SW480 (cell line): ENCODE measurements at regions not wholly inside any gene's neighbourhood (a gene's known extent, or its start where the extent isn't known, plus 50 kb on each side); places are given as distances from the start of the nearest gene placed in this dataset.

Source experiments
- DNase-seq: peaks from one replicate; pipeline ENCODE4 v3.0.0-alpha.2; 2016; ENCODE audit warnings: low spot score

DNA sequence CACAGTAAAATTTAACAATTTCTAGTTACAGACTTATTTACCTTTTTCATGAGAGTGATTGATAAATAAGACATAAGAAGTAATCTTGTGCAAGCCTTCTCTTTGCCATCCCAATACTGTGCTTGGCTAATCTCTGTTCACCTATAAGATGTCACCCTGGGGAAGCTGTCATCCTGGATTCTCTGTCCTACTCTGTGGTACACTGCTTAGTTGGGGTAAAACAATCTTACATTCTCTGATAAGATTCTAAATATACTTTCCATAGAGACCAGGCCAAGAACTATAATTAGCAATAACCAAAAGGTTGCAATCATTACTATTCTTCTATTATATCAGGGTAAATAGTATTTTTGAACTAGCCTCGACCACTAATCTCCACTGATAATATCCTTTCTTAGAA, 1218.3 kb upstream of the CADM2 start:
- no peak for DNase-seq

GRCh38 chr3:83765956-83766355, 1192.8 kb upstream of the CADM2 start:
- DNase-seq: no peak

GRCh38 chr3:83769791-83770663, 1188.8 kb upstream of the CADM2 start:
- no peak for DNase-seq

- no peak for DNase-seq
These were observed 1188.0 kb upstream of the CADM2 start for GRCh38 chr3:83770664-83771402.

GRCh38 chr3:83802801-83803200, 1156.0 kb upstream of the CADM2 start:
- DNase-seq: no peak

- no peak for DNase-seq
These were observed 1151.3 kb upstream of the CADM2 start for GRCh38 chr3:83807511-83807910.

- no peak for DNase-seq
These were observed 1145.6 kb upstream of the CADM2 start for GRCh38 chr3:83813176-83813575.

GRCh38 chr3:83816653-83817052, 1142.1 kb upstream of the CADM2 start:
- DNase-seq: no peak

- DNase-seq: no peak
These were observed 1137.3 kb upstream of the CADM2 start for GRCh38 chr3:83821506-83821905.

GRCh38 chr3:83823095-83823494, 1135.7 kb upstream of the CADM2 start:
- DNase-seq: no peak

GRCh38 chr3:83835040-83835439, 1123.7 kb upstream of the CADM2 start:
- no peak for DNase-seq

DNA sequence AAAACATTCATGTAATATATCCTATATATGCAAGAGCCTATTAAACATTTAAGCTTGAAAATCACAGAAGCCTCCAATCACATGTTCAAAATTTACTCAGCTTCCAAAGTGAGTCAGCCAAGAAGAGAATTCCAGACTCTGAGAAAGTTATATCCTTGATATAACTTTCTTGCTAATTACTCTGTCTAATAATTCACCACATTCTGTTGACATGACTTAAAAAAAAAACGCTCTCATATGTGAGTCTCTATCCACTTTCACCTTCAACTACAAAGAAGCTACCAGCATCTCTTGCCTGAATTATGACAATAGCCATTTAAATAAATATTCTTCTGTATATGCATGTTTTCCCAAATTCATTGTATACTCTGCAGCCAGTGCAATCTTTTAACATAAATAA, 1116.3 kb upstream of the CADM2 start:
- no peak for DNase-seq

GRCh38 chr3:83843716-83844115, 1115.1 kb upstream of the CADM2 start:
- DNase-seq: no peak

- DNase-seq: no peak
These were observed 1109.6 kb upstream of the CADM2 start for GRCh38 chr3:83849106-83849730.

DNA sequence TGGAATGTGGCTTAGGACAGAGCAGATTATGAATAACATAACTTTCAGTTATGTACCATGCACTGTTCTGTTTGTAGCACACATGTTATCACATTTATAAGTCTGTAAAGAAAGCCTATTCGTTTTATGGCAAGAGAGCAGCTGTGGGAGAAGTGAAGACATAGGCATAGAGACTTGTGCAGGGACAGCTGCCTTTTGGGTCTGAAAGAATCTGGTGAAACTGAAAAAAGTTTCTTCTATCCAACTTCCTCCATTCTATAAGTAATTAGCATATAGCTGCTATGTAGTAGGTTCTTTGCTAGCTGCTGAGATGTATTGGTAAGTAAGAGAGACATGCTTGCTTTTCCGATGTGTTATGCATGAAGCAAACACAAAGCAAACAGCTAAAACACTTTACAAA, 1095.4 kb upstream of the CADM2 start:
- DNase-seq: no peak

DNA sequence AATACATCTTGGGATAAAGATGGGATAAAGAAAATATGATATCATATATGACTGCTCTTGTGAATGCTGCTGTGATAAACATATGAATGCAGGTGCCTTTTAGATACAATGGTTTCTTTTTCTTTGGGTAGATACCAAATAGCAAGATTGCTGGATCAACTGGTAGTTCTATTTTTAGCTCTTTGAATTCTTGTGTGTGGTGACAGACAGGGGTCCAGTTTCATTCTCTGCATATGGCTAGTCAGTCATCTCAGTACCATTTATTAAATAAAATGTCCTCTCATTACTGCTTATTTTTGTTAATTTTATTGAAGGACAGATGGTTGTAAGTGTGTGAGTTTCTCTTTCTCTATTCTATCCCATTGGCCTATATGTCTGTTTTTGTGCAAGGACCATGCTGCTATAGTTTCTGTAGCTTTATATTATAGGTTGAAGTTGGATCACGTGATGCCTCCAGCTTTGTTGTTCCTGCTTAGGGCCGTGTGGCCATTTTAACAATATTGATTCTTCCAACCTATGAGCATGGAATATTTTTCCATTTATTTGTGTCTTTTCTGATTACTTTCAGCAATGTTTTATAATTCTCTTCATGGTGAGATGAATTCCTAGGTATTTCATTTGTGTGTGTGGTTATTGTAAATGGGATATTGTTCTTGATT, 1089.8 kb upstream of the CADM2 start:
- no peak for DNase-seq

GRCh38 chr3:83873550-83873949, 1085.2 kb upstream of the CADM2 start:
- DNase-seq: no peak

DNA sequence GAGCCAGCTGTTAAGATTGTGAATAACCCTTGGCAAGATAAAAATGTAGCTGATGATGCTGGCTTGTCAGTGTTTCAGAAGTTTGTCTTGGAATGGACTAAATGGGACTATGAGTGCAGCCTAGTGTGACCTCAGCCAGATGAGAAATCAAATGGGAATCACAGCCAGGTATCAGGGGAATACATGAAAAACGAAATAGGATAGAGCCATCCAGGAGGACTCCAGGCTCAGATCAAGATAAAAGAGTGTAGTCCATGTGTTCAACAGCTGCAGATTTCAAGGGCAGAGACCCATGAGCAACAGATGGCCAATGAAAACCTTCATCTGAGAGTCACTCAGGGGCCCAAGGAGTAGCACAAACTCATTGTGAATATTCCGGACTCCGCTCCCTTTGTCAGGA, 1080.9 kb upstream of the CADM2 start:
- DNase-seq: no peak

DNA sequence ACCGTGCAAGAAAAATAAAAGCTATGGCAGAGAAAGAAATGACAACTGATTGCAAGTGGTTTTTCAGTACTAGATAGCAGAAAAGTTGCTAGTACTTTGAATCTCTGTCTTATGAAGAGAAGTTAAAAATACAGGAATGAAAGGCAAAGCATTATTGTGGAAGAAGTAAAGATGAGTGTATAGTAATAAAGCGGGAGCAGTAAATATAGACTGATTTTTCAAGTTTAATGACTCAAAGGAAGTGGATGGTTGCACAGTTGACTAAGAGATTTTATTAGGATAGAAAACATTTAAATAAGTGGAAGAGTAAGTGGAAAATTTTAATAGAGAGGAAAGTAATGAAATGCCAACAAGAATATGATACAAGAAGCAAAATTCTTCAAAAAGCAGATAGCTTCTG, 1076.1 kb upstream of the CADM2 start:
- DNase-seq: no peak

DNA sequence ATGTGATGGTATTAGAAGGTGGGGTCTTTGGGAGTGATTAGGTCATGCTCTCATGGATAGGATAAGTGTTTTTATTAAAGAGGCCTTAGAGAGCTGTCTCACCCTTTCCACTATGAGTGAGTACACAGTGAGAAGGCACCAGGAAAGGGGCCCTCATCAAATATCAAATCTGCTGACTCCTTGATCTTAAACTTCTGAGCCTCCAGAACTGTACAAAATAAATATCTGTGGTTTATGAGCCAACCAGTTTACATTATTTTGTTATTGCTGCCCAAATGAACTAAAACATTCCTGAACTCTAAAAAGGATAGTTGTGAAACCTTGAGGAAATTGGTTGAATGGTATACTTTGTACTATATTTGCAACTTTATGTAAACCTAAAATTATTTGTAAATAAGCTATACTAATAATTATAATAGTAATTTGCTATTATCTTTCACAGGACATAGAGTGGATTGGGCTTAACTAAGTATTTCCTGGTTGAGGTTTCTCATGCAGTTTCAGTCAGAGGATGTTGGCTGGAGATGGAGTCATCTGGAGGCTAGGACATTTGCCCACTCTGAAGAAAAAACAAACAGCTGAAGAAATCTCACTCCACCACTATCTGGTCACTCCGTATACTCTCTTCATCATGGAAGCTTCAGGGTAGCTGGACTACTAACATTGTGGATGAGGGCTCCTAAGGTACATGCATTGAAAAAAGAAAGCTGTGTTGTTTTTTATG, 1068.6 kb upstream of the CADM2 start:
- DNase-seq: no peak

DNA sequence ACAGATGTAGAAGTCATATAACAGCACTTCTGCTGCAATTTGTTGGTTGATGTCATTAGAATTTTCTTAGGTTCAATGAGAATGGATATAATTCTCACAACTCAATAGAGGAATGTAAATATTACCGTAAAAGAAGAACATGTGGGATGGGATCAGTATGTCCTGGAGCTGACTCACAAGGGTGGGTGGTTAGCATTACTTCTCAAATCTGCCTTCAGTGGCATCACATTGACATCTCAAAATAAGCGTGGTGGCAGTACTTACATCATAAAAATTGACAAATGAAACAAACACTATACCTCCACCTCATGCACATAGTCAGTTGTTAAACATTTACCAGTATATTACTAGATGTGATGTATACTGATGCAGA, 1068.0 kb upstream of the CADM2 start:
- no peak for DNase-seq

DNA sequence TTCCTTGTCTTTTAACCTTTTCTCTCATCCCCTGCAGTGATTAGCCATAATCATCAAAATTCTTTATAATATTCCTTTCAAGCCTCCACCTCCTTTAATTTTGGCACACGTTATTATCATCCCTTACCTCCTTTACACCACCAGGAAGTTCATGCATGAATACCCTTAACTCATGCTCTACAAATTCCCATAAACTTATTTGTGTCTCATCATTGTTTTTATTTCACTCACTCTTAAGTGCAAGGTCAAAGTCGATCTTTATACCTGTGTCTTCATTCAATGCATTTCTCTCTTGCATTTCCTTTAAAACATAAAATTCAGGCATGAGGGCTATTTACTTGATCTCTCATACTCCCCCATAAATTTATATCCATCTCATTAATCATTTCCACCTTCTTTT, 1064.6 kb upstream of the CADM2 start:
- DNase-seq: no peak
